ENCODE measurements at regions not wholly inside any gene's neighbourhood (a gene's known extent, or its start where the extent isn't known, plus 50 kb on each side); places are given as distances from the start of the nearest gene placed in this dataset.

DNA sequence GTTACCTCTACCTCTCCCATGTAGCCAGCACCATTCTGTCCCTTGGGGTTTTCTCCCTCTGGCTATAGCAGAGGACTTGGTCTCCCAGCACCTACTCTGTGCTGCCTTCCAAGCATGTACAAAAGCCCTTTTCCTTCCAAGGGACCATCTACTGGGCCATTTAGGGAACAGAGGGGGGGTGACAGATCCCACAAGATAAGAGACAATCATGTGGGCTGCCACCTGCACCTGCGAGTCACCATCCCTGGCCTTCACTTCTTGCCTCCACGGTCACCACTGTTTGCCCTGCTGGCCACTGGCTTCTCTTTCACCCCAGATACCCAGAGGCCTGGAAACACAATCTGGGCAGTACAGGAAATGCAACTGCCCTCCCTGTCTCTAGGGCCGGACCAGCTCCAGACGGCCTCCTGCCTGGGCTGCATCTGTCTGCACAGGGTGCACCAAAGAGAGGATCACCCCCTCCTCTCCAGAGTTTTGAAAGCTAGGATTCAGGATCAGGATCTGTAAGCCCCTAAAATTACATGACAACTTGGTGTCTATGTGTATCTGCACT, 160.8 kb upstream of the NECTIN1 start (continued):
- TF ChIP-seq, protein P1, sequence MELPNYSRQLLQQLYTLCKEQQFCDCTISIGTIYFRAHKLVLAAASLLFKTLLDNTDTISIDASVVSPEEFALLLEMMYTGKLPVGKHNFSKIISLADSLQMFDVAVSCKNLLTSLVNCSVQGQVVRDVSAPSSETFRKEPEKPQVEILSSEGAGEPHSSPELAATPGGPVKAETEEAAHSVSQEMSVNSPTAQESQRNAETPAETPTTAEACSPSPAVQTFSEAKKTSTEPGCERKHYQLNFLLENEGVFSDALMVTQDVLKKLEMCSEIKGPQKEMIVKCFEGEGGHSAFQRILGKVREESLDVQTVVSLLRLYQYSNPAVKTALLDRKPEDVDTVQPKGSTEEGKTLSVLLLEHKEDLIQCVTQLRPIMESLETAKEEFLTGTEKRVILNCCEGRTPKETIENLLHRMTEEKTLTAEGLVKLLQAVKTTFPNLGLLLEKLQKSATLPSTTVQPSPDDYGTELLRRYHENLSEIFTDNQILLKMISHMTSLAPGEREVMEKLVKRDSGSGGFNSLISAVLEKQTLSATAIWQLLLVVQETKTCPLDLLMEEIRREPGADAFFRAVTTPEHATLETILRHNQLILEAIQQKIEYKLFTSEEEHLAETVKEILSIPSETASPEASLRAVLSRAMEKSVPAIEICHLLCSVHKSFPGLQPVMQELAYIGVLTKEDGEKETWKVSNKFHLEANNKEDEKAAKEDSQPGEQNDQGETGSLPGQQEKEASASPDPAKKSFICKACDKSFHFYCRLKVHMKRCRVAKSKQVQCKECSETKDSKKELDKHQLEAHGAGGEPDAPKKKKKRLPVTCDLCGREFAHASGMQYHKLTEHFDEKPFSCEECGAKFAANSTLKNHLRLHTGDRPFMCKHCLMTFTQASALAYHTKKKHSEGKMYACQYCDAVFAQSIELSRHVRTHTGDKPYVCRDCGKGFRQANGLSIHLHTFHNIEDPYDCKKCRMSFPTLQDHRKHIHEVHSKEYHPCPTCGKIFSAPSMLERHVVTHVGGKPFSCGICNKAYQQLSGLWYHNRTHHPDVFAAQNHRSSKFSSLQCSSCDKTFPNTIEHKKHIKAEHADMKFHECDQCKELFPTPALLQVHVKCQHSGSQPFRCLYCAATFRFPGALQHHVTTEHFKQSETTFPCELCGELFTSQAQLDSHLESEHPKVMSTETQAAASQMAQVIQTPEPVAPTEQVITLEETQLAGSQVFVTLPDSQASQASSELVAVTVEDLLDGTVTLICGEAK (IDR thresholded peaks at IDR 0.05) = no peak
- TF ChIP-seq, protein P1 (CRISPR knock-in tag; IDR thresholded peaks at IDR 0.05) = no peak
- TF ChIP-seq CAMTA2 (CRISPR knock-in tag; conservative IDR thresholded peaks at IDR 0.05) = no peak
- no peak for TF ChIP-seq PTRF (tag; IDR thresholded peaks at IDR 0.05)
- no peak for TF ChIP-seq BRD9 (IDR thresholded peaks at IDR 0.05; ENCODE audit: low read depth, partially characterized antibody)

Measured in K562 (cell line).